ENCODE measurements at regions not wholly inside any gene's neighbourhood (a gene's known extent, or its start where the extent isn't known, plus 50 kb on each side); places are given as distances from the start of the nearest gene placed in this dataset.

- FAIRE-seq (no peak), ATAC-seq (no peak), DNase-seq (ENCODE audit: low read depth, low spot score) (no peak)
- intact Hi-C loops (cut with micrococcal nuclease; ENCODE audit: unreplicated experiment) (no loop called here), in situ Hi-C loops (cut with MboI) (no loop called here)
- Histone ChIP-seq H3K27me3 (replicated peaks in 1 of 2; ENCODE audit: control insufficient read depth in 2 of 2, insufficient read depth in 2 of 2, low read length in 1 of 2) (peaks cover 17 to 33% of the 10 kb centered on the region in 2 experiments), H4K20me1 (ENCODE audit: control insufficient read depth, insufficient read depth) (no peaks in the 10 kb centered on the region), H3K79me2 (ENCODE audit: control insufficient read depth, insufficient read depth, low read length) (no peaks in the 10 kb centered on the region), H3K4me1 (ENCODE audit: control insufficient read depth, insufficient read depth, low read length) (no peaks in the 10 kb centered on the region), H3K27ac (ENCODE audit: control insufficient read depth, insufficient read depth) (no peak overlapping the region), H2AFZ (ENCODE audit: control insufficient read depth, low read depth, low read length) (no peak overlapping the region), H3K4me2 (ENCODE audit: control insufficient read depth, insufficient read depth) (no peak overlapping the region), H3K4me3 (no peak overlapping the region), H3K36me3 (ENCODE audit: control insufficient read depth in 2 of 2, insufficient read depth in 2 of 2, low read length in 1 of 2) (no peaks in the 10 kb centered on the region), H3K9me3 (replicated peaks; ENCODE audit: control insufficient read depth, insufficient read depth, low read length) (no peaks in the 10 kb centered on the region; the same call in 2 of the 3 replicates), H3K9ac (ENCODE audit: control insufficient read depth, insufficient read depth, low read length) (no peak overlapping the region)
- WGBS (ENCODE audit: insufficient coverage, insufficient replicate concordance, low lambda C conversion rate, missing lambda C conversion rate): 23% methylated on average over 12 of the region's 12 CpGs
- ChIA-PET RAD21 (ENCODE audit: unreplicated experiment) (no interaction called here), SMC1A (ENCODE audit: uncharacterized antibody, unreplicated experiment) (no interaction called here), POLR2A (no interaction called here), CTCF (no interaction called here)
- BruUV-seq (replicated peaks): no TSS peak
- no peak for TF ChIP-seq ZBTB40 (IDR thresholded peaks at IDR 0.05; ENCODE audit: borderline replicate concordance)
- TF ChIP-seq EED (IDR thresholded peaks at IDR 0.05; ENCODE audit: low read depth): no peak
- no peak for TF ChIP-seq SREBF2 (IDR thresholded peaks at IDR 0.05; ENCODE audit: low read length)
- no peak for TF ChIP-seq MYC (IDR thresholded peaks at IDR 0.05; ENCODE audit: insufficient read depth, insufficient read length, insufficient replicate concordance, low read length, severe bottlenecking)
- no peak for TF ChIP-seq BCLAF1 (IDR thresholded peaks at IDR 0.05)
- TF ChIP-seq HDAC2 (IDR thresholded peaks at IDR 0.05): no peak
- TF ChIP-seq EP300 (IDR thresholded peaks at IDR 0.05; ENCODE audit: borderline replicate concordance in 1 of 2, control insufficient read depth in 1 of 2, low read depth in 2 of 2, low read length in 2 of 2): no peak
- no peak for TF ChIP-seq TAF1 (IDR thresholded peaks at IDR 0.05; ENCODE audit: borderline replicate concordance, low read depth, low read length)
- TF ChIP-seq, protein P1, sequence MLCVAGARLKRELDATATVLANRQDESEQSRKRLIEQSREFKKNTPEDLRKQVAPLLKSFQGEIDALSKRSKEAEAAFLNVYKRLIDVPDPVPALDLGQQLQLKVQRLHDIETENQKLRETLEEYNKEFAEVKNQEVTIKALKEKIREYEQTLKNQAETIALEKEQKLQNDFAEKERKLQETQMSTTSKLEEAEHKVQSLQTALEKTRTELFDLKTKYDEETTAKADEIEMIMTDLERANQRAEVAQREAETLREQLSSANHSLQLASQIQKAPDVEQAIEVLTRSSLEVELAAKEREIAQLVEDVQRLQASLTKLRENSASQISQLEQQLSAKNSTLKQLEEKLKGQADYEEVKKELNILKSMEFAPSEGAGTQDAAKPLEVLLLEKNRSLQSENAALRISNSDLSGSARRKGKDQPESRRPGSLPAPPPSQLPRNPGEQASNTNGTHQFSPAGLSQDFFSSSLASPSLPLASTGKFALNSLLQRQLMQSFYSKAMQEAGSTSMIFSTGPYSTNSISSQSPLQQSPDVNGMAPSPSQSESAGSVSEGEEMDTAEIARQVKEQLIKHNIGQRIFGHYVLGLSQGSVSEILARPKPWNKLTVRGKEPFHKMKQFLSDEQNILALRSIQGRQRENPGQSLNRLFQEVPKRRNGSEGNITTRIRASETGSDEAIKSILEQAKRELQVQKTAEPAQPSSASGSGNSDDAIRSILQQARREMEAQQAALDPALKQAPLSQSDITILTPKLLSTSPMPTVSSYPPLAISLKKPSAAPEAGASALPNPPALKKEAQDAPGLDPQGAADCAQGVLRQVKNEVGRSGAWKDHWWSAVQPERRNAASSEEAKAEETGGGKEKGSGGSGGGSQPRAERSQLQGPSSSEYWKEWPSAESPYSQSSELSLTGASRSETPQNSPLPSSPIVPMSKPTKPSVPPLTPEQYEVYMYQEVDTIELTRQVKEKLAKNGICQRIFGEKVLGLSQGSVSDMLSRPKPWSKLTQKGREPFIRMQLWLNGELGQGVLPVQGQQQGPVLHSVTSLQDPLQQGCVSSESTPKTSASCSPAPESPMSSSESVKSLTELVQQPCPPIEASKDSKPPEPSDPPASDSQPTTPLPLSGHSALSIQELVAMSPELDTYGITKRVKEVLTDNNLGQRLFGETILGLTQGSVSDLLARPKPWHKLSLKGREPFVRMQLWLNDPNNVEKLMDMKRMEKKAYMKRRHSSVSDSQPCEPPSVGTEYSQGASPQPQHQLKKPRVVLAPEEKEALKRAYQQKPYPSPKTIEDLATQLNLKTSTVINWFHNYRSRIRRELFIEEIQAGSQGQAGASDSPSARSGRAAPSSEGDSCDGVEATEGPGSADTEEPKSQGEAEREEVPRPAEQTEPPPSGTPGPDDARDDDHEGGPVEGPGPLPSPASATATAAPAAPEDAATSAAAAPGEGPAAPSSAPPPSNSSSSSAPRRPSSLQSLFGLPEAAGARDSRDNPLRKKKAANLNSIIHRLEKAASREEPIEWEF (IDR thresholded peaks at IDR 0.05; ENCODE audit: insufficient replicate concordance, low read depth, low read length): no peak
Measured at GRCh38 chr1:217138799-217139466, 415.7 kb upstream of the ESRRG start.

Data from GM12878 (cell line).